Ovary (tissue), 7 donors: ENCODE measurements at regions not wholly inside any gene's neighbourhood (a gene's known extent, or its start where the extent isn't known, plus 50 kb on each side); places are given as distances from the start of the nearest gene placed in this dataset.

ENCODE experiments used
- DNase-seq, 5 donors: peaks; one replicate each; pipeline ENCODE4 v3.0.0-alpha.2; 2019 to 2020
- H3K27ac ChIP-seq, 2 donors: fragments of 200-600 bp; one replicate each; pipeline versions ENCODE4 v1.5.1 to v1.8.0; 2019 to 2022
- H3K27me3 ChIP-seq: fragments of 200-600 bp; one replicate; pipeline ENCODE4 v1.8.0; 2022
- H3K36me3 ChIP-seq: fragments of 200-600 bp; sonication (generic); one replicate; pipeline ENCODE4 v1.5.1; 2019
- H3K4me1 ChIP-seq: one replicate; pipeline ENCODE4 v1.8.1; 2013; ENCODE audit warnings: mild to moderate bottlenecking, moderate library complexity; ENCODE audit not compliant: insufficient read depth
- H3K4me3 ChIP-seq: fragments of 200-600 bp; sonication (generic); one replicate; pipeline ENCODE4 v1.5.1; 2017
- H3K9me3 ChIP-seq, 2 donors: fragments of 200-600 bp in 1 of 2; sonication (generic) in 1 of 2; one replicate each; pipeline versions ENCODE4 v1.5.1 to v1.8.1; 2013 to 2019; ENCODE audit warnings: mild to moderate bottlenecking in 1 of 2, moderate library complexity in 1 of 2
- CTCF ChIP-seq, 3 donors: fragments of 450-650 bp in 2 of 3; fragments of 200-600 bp in 1 of 3; IDR thresholded peaks; one replicate each; pipeline versions ENCODE4 v1.5.1 to v1.8.0; 2016 to 2022; ENCODE audit warnings: antibody characterized with exemption in 3 of 3, mild to moderate bottlenecking in 1 of 3
- EP300 ChIP-seq: sonication (generic); formaldehyde crosslinking; IDR thresholded peaks from one replicate; pipeline ENCODE4 v1.6.1; 2017; ENCODE audit warnings: antibody characterized with exemption
- POLR2A ChIP-seq: fragments of 450-650 bp; IDR thresholded peaks from one replicate; pipeline ENCODE4 v1.6.1; 2017; ENCODE audit warnings: antibody characterized with exemption, mild to moderate bottlenecking, moderate library complexity
- WGBS, 3 donors: extraction: QIAGEN DNeasy Blood & Tissue Kit in 1 of 3; methylation state at CpG; one replicate each; pipeline versions ENCODE4 v1.1.5 to v1.1.7; 2013 to 2017; 5-methylcytosine and 5-hydroxymethylcytosine counted together
- intact Hi-C, 4 donors: fragments of 100-400 bp; cut with DNase I; formaldehyde crosslinking; loops; one replicate each; pipeline versions ENCODE4 v1.11.0 to v1.15.1; 2022 to 2023
- donor health status: DM: no; HTN: no; CAD: no; lungs with moderate emphysema.
- donor health status: DM: no; HTN: no; CAD: no.
- donor health status: Bipolar disorder and iron deficiency.
- donor health status: DM: no; HTN: no; CAD: no.
- donor health status: DM: yes; HTN: yes; CAD: no.

GRCh38 chr4:121554382-121554781, 142.4 kb downstream of the ANXA5 start:
- no peak overlapping the region for H3K27ac ChIP-seq
- TF ChIP-seq POLR2A (no peak), EP300 (no peak), CTCF (IDR thresholded peaks at IDR 0.05) (no peak)
- H3K4me1 ChIP-seq: no peaks in the 10 kb centered on the region
- no peaks in the 10 kb centered on the region for H3K9me3 ChIP-seq
- H3K27me3 ChIP-seq: no peaks in the 10 kb centered on the region
- 8 to 13% (median 9%) methylated on average over 4 of the region's 4 CpGs for WGBS, 3 donors
- DNase-seq: no peak
- intact Hi-C loops: no loop called here
- no peaks in the 10 kb centered on the region for H3K36me3 ChIP-seq
- no peak overlapping the region for H3K4me3 ChIP-seq

- intact Hi-C loops: no loop called here
- Histone ChIP-seq H3K27me3 (no peaks in the 10 kb centered on the region), H3K36me3 (no peaks in the 10 kb centered on the region), H3K27ac (no peak overlapping the region), H3K4me3 (no peak overlapping the region), H3K4me1 (no peaks in the 10 kb centered on the region), H3K9me3 (no peaks in the 10 kb centered on the region)
- 74 to 86% (median 74%) methylated on average over 1 of the region's 1 CpG for WGBS, 3 donors
- DNase-seq: no peak
- TF ChIP-seq CTCF (IDR thresholded peaks at IDR 0.05): no peak
These were observed 144.9 kb downstream of the ANXA5 start for GRCh38 chr4:121551881-121552280.

GRCh38 chr4:121551271-121551670, 145.5 kb downstream of the ANXA5 start:
- Histone ChIP-seq H3K4me1 (no peaks in the 10 kb centered on the region), H3K27ac (no peak overlapping the region), H3K36me3 (no peaks in the 10 kb centered on the region), H3K27me3 (no peaks in the 10 kb centered on the region), H3K9me3 (no peaks in the 10 kb centered on the region), H3K4me3 (no peak overlapping the region)
- no peak for TF ChIP-seq CTCF (IDR thresholded peaks at IDR 0.05)
- intact Hi-C loops: no loop called here
- WGBS, 3 donors: 88 to 96% (median 90%) methylated on average over 1 of the region's 1 CpG
- DNase-seq: no peak

- H3K27ac ChIP-seq: no peak overlapping the region
- TF ChIP-seq POLR2A: no peak
- no peak for TF ChIP-seq CTCF (IDR thresholded peaks at IDR 0.05)
- no peak for TF ChIP-seq EP300
These were observed 155.1 kb downstream of the ANXA5 start for GRCh38 chr4:121541696-121542095.

GRCh38 chr4:121535351-121535750, 154.5 kb upstream of the QRFPR start:
- Histone ChIP-seq H3K4me1 (no peaks in the 10 kb centered on the region), H3K9me3 (no peaks in the 10 kb centered on the region), H3K4me3 (no peak overlapping the region), H3K27ac (no peak overlapping the region), H3K27me3 (no peaks in the 10 kb centered on the region), H3K36me3 (no peaks in the 10 kb centered on the region)
- no peak for DNase-seq
- intact Hi-C loops: no loop called here
- TF ChIP-seq EP300 (no peak), POLR2A (no peak), CTCF (IDR thresholded peaks at IDR 0.05) (no peak)

More at GRCh38 chr4:121541696-121542095, 155.1 kb downstream of the ANXA5 start:
- no peaks in the 10 kb centered on the region for H3K36me3 ChIP-seq
- H3K4me3 ChIP-seq: no peak overlapping the region
- H3K9me3 ChIP-seq: no peaks in the 10 kb centered on the region
- H3K4me1 ChIP-seq: no peaks in the 10 kb centered on the region
- 43 to 46% (median 45%) methylated on average over 2 of the region's 2 CpGs for WGBS, 3 donors
- H3K27me3 ChIP-seq: no peaks in the 10 kb centered on the region
- intact Hi-C loops: no loop called here
- no peak for DNase-seq
